Ramos (cell line): ENCODE measurements at regions not wholly inside any gene's neighbourhood (a gene's known extent, or its start where the extent isn't known, plus 50 kb on each side); places are given as distances from the start of the nearest gene placed in this dataset.

Source experiments
- in situ Hi-C: fragments of 300-500 bp; cut with MboI; formaldehyde crosslinking; loops from one replicate; pipeline ENCODE4 v1.14.3; 2022; ENCODE audit warnings: low sequenced_read_pairs; ENCODE audit not compliant: unreplicated experiment

GRCh38 chr22:49048591-49048990 lies 779.1 kb downstream of the BRD1 start:
- in situ Hi-C loops = no loop called here

- in situ Hi-C loops = no loop called here
Measured at GRCh38 chr22:49047447-49047846, 780.2 kb downstream of the BRD1 start.

GRCh38 chr22:49046546-49047361 lies 780.9 kb downstream of the BRD1 start:
- in situ Hi-C loops = no loop called here

GRCh38 chr22:49046000-49046545 lies 781.6 kb downstream of the BRD1 start:
- in situ Hi-C loops = no loop called here

- in situ Hi-C loops = no loop called here
Measured at GRCh38 chr22:49045276-49045675, 782.4 kb downstream of the BRD1 start.

- in situ Hi-C loops = no loop called here
Measured at GRCh38 chr22:49044776-49045175, 782.9 kb downstream of the BRD1 start.

- in situ Hi-C loops = no loop called here
Measured at GRCh38 chr22:49044091-49044490, 783.6 kb downstream of the BRD1 start.

GRCh38 chr22:49042877-49043859 lies 784.5 kb downstream of the BRD1 start:
- in situ Hi-C loops = no loop called here

- in situ Hi-C loops = no loop called here
Measured at GRCh38 chr22:49042066-49042465, 785.6 kb downstream of the BRD1 start.

- in situ Hi-C loops = no loop called here
Measured at GRCh38 chr22:49040754-49041467, 786.8 kb downstream of the BRD1 start.

- in situ Hi-C loops = no loop called here
Measured at GRCh38 chr22:49040111-49040510, 787.6 kb downstream of the BRD1 start.

- in situ Hi-C loops = no loop called here
Measured at GRCh38 chr22:49039625-49040024, 788.0 kb downstream of the BRD1 start.

- in situ Hi-C loops = no loop called here
Measured at GRCh38 chr22:49037701-49038245, 789.9 kb downstream of the BRD1 start.

- in situ Hi-C loops = no loop called here
Measured at GRCh38 chr22:49036513-49036912, 791.2 kb downstream of the BRD1 start.

- in situ Hi-C loops = no loop called here
Measured at GRCh38 chr22:49035818-49036457, 791.7 kb downstream of the BRD1 start.

GRCh38 chr22:49034836-49035817 lies 792.5 kb downstream of the BRD1 start:
- in situ Hi-C loops = no loop called here

- in situ Hi-C loops = no loop called here
Measured at GRCh38 chr22:49033616-49034015, 794.1 kb downstream of the BRD1 start.

- in situ Hi-C loops = no loop called here
Measured at GRCh38 chr22:49032821-49033220, 794.9 kb downstream of the BRD1 start.
